ENCODE measurements at regions not wholly inside any gene's neighbourhood (a gene's known extent, or its start where the extent isn't known, plus 50 kb on each side); places are given as distances from the start of the nearest gene placed in this dataset.

DNA sequence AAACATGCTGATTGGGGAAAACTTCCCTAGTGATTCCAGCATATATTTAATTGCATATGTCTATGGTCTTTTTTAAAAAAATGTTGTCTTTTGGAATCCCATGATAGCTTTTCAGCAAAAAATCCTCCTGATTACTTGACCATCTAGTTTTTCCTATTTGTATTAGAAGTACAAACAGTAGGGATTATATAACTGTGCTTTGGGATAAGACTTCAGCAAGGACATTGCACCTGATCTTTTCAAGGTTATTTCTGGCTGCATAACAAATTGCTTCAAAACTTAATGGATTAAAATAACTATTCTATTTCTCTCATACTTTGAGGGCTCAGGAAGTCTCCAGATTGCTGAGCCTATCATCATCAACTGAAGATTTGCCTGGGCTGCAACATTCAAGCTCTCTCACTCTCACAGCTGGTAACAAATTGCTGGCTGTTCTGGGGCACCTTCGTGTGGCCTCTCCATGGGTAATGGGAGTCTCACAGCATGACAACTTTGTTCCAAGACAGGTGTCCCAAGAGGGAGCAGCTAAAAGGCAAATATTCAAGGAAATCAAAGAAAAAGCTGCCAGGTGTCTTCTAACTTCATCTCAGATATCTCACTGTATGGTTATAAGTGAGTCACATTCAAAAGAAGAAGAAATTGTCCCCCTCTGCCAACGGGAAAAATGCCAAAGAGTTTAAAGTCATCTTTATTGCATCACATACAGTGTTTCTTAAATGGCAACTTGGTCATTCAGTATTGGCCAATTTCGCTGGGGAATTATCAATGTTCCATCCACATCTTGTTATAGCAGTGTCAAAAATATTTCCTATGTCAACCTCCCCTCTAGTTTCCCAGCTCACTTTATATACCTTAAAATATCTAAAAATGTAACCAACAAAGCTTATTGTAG lies 644.5 kb upstream of the GRM7 start:
- TF ChIP-seq, protein P1, sequence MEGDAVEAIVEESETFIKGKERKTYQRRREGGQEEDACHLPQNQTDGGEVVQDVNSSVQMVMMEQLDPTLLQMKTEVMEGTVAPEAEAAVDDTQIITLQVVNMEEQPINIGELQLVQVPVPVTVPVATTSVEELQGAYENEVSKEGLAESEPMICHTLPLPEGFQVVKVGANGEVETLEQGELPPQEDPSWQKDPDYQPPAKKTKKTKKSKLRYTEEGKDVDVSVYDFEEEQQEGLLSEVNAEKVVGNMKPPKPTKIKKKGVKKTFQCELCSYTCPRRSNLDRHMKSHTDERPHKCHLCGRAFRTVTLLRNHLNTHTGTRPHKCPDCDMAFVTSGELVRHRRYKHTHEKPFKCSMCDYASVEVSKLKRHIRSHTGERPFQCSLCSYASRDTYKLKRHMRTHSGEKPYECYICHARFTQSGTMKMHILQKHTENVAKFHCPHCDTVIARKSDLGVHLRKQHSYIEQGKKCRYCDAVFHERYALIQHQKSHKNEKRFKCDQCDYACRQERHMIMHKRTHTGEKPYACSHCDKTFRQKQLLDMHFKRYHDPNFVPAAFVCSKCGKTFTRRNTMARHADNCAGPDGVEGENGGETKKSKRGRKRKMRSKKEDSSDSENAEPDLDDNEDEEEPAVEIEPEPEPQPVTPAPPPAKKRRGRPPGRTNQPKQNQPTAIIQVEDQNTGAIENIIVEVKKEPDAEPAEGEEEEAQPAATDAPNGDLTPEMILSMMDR (CRISPR knock-in tag; IDR thresholded peaks at IDR 0.05), result no peak
- TF ChIP-seq RORA (CRISPR knock-in tag; IDR thresholded peaks at IDR 0.05), result no peak
- TF ChIP-seq, protein P2, sequence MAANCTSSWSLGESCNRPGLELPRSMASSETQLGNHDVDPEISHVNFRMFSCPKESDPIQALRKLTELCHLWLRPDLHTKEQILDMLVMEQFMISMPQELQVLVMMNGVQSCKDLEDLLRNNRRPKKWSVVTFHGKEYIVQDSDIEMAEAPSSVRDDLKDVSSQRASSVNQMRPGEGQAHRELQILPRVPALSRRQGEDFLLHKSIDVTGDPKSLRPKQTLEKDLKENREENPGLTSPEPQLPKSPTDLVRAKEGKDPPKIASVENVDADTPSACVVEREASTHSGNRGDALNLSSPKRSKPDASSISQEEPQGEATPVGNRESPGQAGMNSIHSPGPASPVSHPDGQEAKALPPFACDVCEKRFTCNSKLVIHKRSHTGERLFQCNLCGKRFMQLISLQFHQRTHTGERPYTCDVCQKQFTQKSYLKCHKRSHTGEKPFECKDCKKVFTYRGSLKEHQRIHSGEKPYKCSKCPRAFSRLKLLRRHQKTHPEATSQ (CRISPR knock-in tag; IDR thresholded peaks at IDR 0.05; ENCODE audit: borderline replicate concordance), result no peak
